Body of pancreas (tissue), 4 donors: ENCODE measurements at regions not wholly inside any gene's neighbourhood (a gene's known extent, or its start where the extent isn't known, plus 50 kb on each side); places are given as distances from the start of the nearest gene placed in this dataset.

ENCODE experiments used
- POLR2A ChIP-seq, 3 donors: fragments of 450-650 bp; IDR thresholded peaks; one replicate each; pipeline ENCODE4 v1.6.1; 2016; ENCODE audit warnings: antibody characterized with exemption in 3 of 3, mild to moderate bottlenecking in 2 of 3
- TF ChIP-seq, protein P1 (sequence below), 7 experiments: fragments of 450-650 bp in 4 of 7; fragments of 200-600 bp in 3 of 7; sonication (generic) in 3 of 7; IDR thresholded peaks; one replicate each; pipeline ENCODE4 v1.5.1; 2016 to 2019; ENCODE audit warnings: antibody characterized with exemption in 7 of 7

DNA sequence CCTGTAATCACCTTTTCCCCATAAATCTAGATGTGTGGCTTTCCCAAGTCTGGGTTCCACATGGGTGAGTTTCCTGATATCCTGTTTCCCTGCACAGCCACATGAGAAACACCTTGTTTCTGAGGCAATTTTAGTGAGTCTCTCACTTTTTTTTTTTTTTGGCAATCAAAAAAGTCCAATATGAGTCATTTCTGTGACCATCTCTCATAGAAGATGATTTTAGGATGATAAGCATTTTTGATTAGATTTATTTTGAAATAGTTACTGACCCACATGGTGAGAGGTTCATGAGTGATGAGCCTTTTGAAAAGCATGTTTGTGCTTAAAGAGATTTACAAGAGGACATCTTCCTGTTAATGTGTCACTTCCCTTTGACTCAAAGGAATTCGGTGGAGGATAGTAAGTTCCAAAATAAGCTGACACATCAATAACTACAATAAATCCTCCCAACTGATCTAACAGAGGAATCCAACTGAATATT lies 464.0 kb downstream of the INHBA start:
- TF ChIP-seq, protein P1, sequence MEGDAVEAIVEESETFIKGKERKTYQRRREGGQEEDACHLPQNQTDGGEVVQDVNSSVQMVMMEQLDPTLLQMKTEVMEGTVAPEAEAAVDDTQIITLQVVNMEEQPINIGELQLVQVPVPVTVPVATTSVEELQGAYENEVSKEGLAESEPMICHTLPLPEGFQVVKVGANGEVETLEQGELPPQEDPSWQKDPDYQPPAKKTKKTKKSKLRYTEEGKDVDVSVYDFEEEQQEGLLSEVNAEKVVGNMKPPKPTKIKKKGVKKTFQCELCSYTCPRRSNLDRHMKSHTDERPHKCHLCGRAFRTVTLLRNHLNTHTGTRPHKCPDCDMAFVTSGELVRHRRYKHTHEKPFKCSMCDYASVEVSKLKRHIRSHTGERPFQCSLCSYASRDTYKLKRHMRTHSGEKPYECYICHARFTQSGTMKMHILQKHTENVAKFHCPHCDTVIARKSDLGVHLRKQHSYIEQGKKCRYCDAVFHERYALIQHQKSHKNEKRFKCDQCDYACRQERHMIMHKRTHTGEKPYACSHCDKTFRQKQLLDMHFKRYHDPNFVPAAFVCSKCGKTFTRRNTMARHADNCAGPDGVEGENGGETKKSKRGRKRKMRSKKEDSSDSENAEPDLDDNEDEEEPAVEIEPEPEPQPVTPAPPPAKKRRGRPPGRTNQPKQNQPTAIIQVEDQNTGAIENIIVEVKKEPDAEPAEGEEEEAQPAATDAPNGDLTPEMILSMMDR (IDR thresholded peaks at IDR 0.05), result no peak
- no peak for TF ChIP-seq POLR2A (IDR thresholded peaks at IDR 0.05)
